Activated naive CD4-positive, alpha-beta T cell treated with anti-CD3 and anti-CD28 coated beads, Interleukin-2, amount 50 U/mL, for 72 hours (primary cell): ENCODE measurements at regions not wholly inside any gene's neighbourhood (a gene's known extent, or its start where the extent isn't known, plus 50 kb on each side); places are given as distances from the start of the nearest gene placed in this dataset.

Experiments
- ATAC-seq, 2 donors: fragments of 150-1000 bp; cut with Tn5 transposase; 2 replicates each; pipeline ENCODE4 v1.10.0; 2021; ENCODE audit warnings: mild to moderate bottlenecking in 2 of 2, moderate library complexity in 2 of 2
- DNase-seq, 2 donors: peaks; one replicate each; pipeline ENCODE4 v3.0.0; 2021 to 2022; ENCODE audit warnings: low spot score in 2 of 2
- H3K27ac Mint-ChIP-seq, 2 donors: one replicate each; pipeline ENCODE4 v1.8.0; 2022; ENCODE audit warnings: mild to moderate bottlenecking in 2 of 2, mixed read lengths in 2 of 2
- H3K36me3 Mint-ChIP-seq, 2 donors: one replicate each; pipeline ENCODE4 v1.8.0; 2022; ENCODE audit warnings: mixed read lengths in 2 of 2
- H3K9me3 Mint-ChIP-seq, 2 donors: one replicate each; pipeline ENCODE4 v1.8.0; 2022; ENCODE audit warnings: mixed read lengths in 2 of 2

- ATAC-seq = no peak
- DNase-seq = no peak
- Mint-ChIP-seq H3K9me3 (no peaks in the 10 kb centered on the region), H3K36me3 (no peaks in the 10 kb centered on the region), H3K27ac (no peak overlapping the region)
Measured at GRCh38 chr6:122347751-122348150, 51.7 kb upstream of the HSF2 start.
